Lung (tissue), 11 donors: ENCODE measurements at regions not wholly inside any gene's neighbourhood (a gene's known extent, or its start where the extent isn't known, plus 50 kb on each side); places are given as distances from the start of the nearest gene placed in this dataset.

Experiments used
- ATAC-seq: fragments of 200-7000 bp; cut with Tn5 transposase; one replicate; pipeline ENCODE4 v1.9.1; 2020; ENCODE audit warnings: moderate number of reproducible peaks; ENCODE audit not compliant: insufficient read depth, low FRiP score
- DNase-seq, 3 donors: peaks; one replicate each; pipeline ENCODE4 v3.0.0-alpha.2; 2013 to 2017
- H3K27ac ChIP-seq, 2 donors: one replicate each; pipeline ENCODE4 v1.5.1; 2013; ENCODE audit warnings: mild to moderate bottlenecking in 2 of 2, moderate library complexity in 2 of 2, control low read depth in 1 of 2, inconsistent platforms in 1 of 2, low read depth in 1 of 2, low read length in 1 of 2
- H3K27me3 ChIP-seq, 3 donors: one replicate each; pipeline ENCODE4 v1.5.1; 2013; ENCODE audit warnings: low read length in 2 of 3; ENCODE audit not compliant: control insufficient read depth in 3 of 3, insufficient read depth in 3 of 3
- H3K36me3 ChIP-seq, 4 donors: one replicate each; pipeline ENCODE4 v1.5.1; 2013; ENCODE audit warnings: low read length in 4 of 4, mild to moderate bottlenecking in 1 of 4, moderate library complexity in 1 of 4; ENCODE audit not compliant: control insufficient read depth in 4 of 4, insufficient read depth in 4 of 4
- H3K4me1 ChIP-seq, 5 donors: one replicate each; pipeline ENCODE4 v1.5.1; 2013; ENCODE audit warnings: low read length in 5 of 5, mild to moderate bottlenecking in 2 of 5, moderate library complexity in 1 of 5; ENCODE audit not compliant: control insufficient read depth in 5 of 5, insufficient read depth in 5 of 5
- H3K4me3 ChIP-seq: one replicate; pipeline ENCODE4 v1.5.1; 2013; ENCODE audit warnings: mild to moderate bottlenecking, control low read depth, moderate library complexity
- H3K9ac ChIP-seq, 2 donors: one replicate each; pipeline ENCODE4 v1.5.1; 2013; ENCODE audit warnings: low read length in 2 of 2, control low read depth in 1 of 2; ENCODE audit not compliant: insufficient read depth in 1 of 2
- H3K9me3 ChIP-seq, 4 donors: one replicate each; pipeline ENCODE4 v1.5.1; 2013; ENCODE audit warnings: low read length in 3 of 4, mild to moderate bottlenecking in 1 of 4, moderate library complexity in 1 of 4; ENCODE audit not compliant: control insufficient read depth in 4 of 4, insufficient read depth in 3 of 4
- WGBS, 2 donors: extraction: QIAGEN DNeasy Blood & Tissue Kit; methylation state at CpG; one replicate each; pipeline ENCODE4 v1.1.7; 2013; 5-methylcytosine and 5-hydroxymethylcytosine counted together
- TF ChIP-seq, protein P1 (sequence below): IDR thresholded peaks from 2 replicates; pipeline ENCODE4 v1.5.1; 2012; ENCODE audit warnings: mild to moderate bottlenecking; ENCODE audit errors: control extremely low read depth, extremely low read depth
- donor health status: control.
- donor health status: control.
- donor health status: Bipolar disorder and iron deficiency.
- donor health status: healthy.
- donor health status: DM: yes; HTN: yes; CAD: no.

DNA sequence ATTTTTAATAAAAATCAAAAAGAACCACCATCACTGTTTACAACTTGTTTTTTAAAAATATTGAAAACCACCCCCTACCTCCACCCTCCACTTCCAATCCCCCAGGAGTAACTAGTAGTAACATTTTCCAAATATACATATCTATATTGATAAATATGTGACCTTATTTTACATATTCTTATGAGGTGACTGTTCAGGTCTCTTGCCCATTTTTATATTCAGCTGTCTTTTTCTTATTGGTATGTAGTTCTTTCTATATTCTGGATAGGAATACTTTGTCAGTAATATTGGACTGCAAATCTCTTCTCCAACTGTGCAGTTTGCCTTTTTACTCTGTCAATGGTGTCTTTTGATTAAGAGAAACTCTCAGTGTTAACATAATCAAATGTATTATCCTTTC, 59.0 kb upstream of the EIF5 start:
- no peak overlapping the region for H3K4me3 ChIP-seq
- no peak overlapping the region for H3K9ac ChIP-seq
- DNase-seq (no peak), ATAC-seq (no peak)
- H3K9me3 ChIP-seq: peaks cover 0 to 13% (median 0%) of the 10 kb centered on the region in 4 donors
- no peak overlapping the region for H3K27ac ChIP-seq
- H3K36me3 ChIP-seq: no peaks in the 10 kb centered on the region
- peaks cover 5 to 39% (median 29%) of the 10 kb centered on the region in 3 donors for H3K27me3 ChIP-seq
- peaks cover 0 to 10% (median 0%) of the 10 kb centered on the region in 5 donors for H3K4me1 ChIP-seq
- TF ChIP-seq, protein P1, sequence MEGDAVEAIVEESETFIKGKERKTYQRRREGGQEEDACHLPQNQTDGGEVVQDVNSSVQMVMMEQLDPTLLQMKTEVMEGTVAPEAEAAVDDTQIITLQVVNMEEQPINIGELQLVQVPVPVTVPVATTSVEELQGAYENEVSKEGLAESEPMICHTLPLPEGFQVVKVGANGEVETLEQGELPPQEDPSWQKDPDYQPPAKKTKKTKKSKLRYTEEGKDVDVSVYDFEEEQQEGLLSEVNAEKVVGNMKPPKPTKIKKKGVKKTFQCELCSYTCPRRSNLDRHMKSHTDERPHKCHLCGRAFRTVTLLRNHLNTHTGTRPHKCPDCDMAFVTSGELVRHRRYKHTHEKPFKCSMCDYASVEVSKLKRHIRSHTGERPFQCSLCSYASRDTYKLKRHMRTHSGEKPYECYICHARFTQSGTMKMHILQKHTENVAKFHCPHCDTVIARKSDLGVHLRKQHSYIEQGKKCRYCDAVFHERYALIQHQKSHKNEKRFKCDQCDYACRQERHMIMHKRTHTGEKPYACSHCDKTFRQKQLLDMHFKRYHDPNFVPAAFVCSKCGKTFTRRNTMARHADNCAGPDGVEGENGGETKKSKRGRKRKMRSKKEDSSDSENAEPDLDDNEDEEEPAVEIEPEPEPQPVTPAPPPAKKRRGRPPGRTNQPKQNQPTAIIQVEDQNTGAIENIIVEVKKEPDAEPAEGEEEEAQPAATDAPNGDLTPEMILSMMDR: no peak

DNA sequence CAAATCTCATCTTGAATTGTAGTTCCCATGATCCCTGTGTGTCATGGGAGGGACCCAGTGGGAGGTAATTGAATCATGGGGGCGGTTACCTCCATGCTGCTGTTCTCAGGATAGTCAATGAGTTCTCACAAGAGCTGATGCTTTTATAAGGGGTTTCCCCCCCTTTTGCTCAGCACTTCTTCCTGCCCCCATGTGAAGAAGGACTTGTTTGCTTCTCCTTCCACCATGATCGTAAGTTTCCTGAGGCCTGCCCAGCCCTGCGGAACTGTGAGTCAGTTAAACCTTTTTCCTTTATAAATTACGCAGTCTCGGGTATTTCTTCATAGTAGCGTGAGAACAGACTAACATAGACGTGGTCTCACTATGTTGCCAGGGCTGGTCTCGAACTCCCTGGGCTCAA, 56.1 kb upstream of the EIF5 start:
- 61 to 84% methylated on average over 8 of the region's 8 CpGs for WGBS, 2 donors
- peaks cover 5 to 49% (median 32%) of the 10 kb centered on the region in 3 donors for H3K27me3 ChIP-seq
- no peak for DNase-seq

DNA sequence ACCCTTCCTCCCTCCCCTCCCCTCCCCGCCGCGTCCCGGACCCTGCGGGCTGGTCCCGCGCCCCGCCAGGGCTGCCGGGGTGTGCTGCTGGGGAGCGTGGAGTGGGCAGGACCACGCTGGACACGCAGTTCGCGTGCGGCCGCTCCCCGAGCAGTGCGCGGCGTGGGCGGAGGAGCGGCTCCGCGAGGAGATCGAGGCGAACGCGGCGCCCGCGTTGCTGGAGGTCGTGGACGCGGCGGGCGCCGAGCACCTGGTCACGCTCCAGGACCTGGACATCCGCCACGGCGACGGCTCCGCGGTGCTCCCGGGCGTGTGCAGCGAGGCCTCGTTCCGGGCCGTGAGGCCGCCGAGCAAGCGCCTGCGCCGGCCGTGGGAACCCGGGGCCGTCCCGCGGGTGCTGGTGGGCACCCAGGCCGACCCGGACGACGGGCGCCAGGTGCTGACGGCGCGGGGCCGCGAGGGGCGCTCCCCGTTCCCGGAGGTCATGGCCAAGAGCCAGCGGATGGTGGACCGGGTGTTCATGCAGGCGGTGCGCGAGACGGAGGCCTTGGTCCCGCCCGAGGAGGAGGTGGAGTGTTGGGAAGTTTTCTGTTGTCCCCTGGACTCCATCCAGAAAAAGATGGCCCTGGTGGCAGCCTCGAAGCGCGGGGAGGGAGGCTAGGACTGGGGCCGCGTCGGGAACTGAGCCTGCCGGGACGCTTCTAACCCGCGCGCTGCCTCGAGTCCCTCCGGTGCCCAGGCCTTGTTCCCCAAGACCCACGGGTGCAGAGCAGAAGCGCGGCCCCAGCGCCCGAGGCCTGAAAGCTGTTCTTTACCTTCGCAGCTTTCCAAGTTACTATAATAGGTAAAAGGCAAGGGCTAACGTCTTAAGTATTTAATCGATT, 54.7 kb upstream of the EIF5 start:
- peaks cover 0 to 7% (median 0%) of the 10 kb centered on the region in 4 donors for H3K9me3 ChIP-seq
- ATAC-seq (no peak), DNase-seq (peak; percentile 29 to 32 (median 31))
- no peak overlapping the region for H3K4me3 ChIP-seq
- TF ChIP-seq, protein P1: no peak
- no peak overlapping the region for H3K9ac ChIP-seq
- peaks cover 0 to 5% (median 0%) of the 10 kb centered on the region in 5 donors for H3K4me1 ChIP-seq
- no peaks in the 10 kb centered on the region for H3K36me3 ChIP-seq
- H3K27ac ChIP-seq: no peak overlapping the region
- H3K27me3 ChIP-seq: peaks cover 0 to 44% (median 32%) of the 10 kb centered on the region in 3 donors
- 11 to 13% methylated on average over 72 to 102 of the region's 102 CpGs for whole genome bisulfite sequencing, 2 donors

More for the DNA sequence above, 56.1 kb upstream of the EIF5 start:
- Histone ChIP-seq H3K9me3 (peaks cover 0 to 16% (median 0%) of the 10 kb centered on the region in 4 donors), H3K9ac (no peak overlapping the region), H3K36me3 (no peaks in the 10 kb centered on the region), H3K27ac (no peak overlapping the region), H3K4me1 (peaks cover 0 to 12% (median 0%) of the 10 kb centered on the region in 5 donors), H3K4me3 (no peak overlapping the region)
- no peak for ATAC-seq
- TF ChIP-seq, protein P1: no peak
